Kidney (tissue), 13 donors: ENCODE measurements at regions not wholly inside any gene's neighbourhood (a gene's known extent, or its start where the extent isn't known, plus 50 kb on each side); places are given as distances from the start of the nearest gene placed in this dataset.

Experiments
- DNase-seq, 5 donors: peaks; one replicate each; pipeline ENCODE4 v3.0.0-alpha.2; 2013 to 2020
- FAIRE-seq: peaks from 2 replicates; lab custom pipeline; 2012; peaks lifted over from hg19 to GRCh38; lab: Jason Lieb, UNC
- H3K27ac ChIP-seq, 2 donors: one replicate each; pipeline ENCODE4 v1.7.0; 2013; ENCODE audit warnings: low read depth in 2 of 2, low read length in 2 of 2, inconsistent platforms in 1 of 2
- H3K27me3 ChIP-seq: one replicate; pipeline ENCODE4 v1.7.1; 2013; ENCODE audit warnings: low read length, inconsistent platforms; ENCODE audit not compliant: control insufficient read depth, insufficient read depth
- H3K36me3 ChIP-seq, 3 donors: one replicate each; pipeline versions ENCODE4 v1.7.0 to v1.7.1; 2013; ENCODE audit warnings: low read length in 3 of 3, control low read depth in 1 of 3, inconsistent platforms in 1 of 3; ENCODE audit not compliant: insufficient read depth in 3 of 3, control insufficient read depth in 2 of 3
- H3K4me1 ChIP-seq, 3 donors: one replicate each; pipeline versions ENCODE4 v1.7.0 to v1.7.1; 2013; ENCODE audit warnings: low read length in 3 of 3, inconsistent platforms in 1 of 3, low read depth in 1 of 3; ENCODE audit not compliant: control insufficient read depth in 2 of 3, insufficient read depth in 2 of 3
- H3K4me3 ChIP-seq, 3 donors: one replicate each; pipeline versions ENCODE4 v1.7.0 to v1.8.1; 2013; ENCODE audit warnings: low read length in 3 of 3, control low read depth in 1 of 3, inconsistent platforms in 1 of 3
- H3K9ac ChIP-seq, 3 donors: one replicate each; pipeline versions ENCODE4 v1.7.0 to v1.7.1; 2013; ENCODE audit warnings: low read length in 3 of 3, control low read depth in 1 of 3, inconsistent platforms in 1 of 3
- H3K9me3 ChIP-seq, 3 donors: one replicate each; pipeline versions ENCODE4 v1.7.0 to v1.7.1; 2013; ENCODE audit warnings: low read length in 3 of 3, control low read depth in 1 of 3, inconsistent platforms in 1 of 3; ENCODE audit not compliant: control insufficient read depth in 2 of 3, insufficient read depth in 1 of 3
- CTCF ChIP-seq: IDR thresholded peaks from 3 replicates; pipeline ENCODE4 v1.5.1; 2012; ENCODE audit warnings: mild to moderate bottlenecking, moderate library complexity, borderline replicate concordance; ENCODE audit not compliant: insufficient read depth; ENCODE audit errors: extremely low read depth
- intact Hi-C: fragments of 100-400 bp; cut with DNase I; formaldehyde crosslinking; loops from one replicate; pipeline ENCODE4 v1.11.1; 2022
- donor health status: control.
- donor health status: control.
- donor health status: control.
- donor health status: control.
- donor health status: control.
- donor health status: DM: yes; HTN: yes; CAD: no.
- donor health status: Normal renal cell carcinoma (clear cell type).

- intact Hi-C loops: no loop called here
- DNase-seq (no peak), FAIRE-seq (no peak)
- no peak overlapping the region for H3K27ac ChIP-seq
- no peak for TF ChIP-seq CTCF
- no peaks in the 10 kb centered on the region for H3K9me3 ChIP-seq
- H3K4me3 ChIP-seq: no peak overlapping the region
- no peaks in the 10 kb centered on the region for H3K36me3 ChIP-seq
- no peak overlapping the region for H3K9ac ChIP-seq
- no peaks in the 10 kb centered on the region for H3K27me3 ChIP-seq
- no peaks in the 10 kb centered on the region for H3K4me1 ChIP-seq
These were observed 49.9 kb upstream of the TMEM18 start for GRCh38 chr2:727071-727470.
